ENCODE measurements at regions not wholly inside any gene's neighbourhood (a gene's known extent, or its start where the extent isn't known, plus 50 kb on each side); places are given as distances from the start of the nearest gene placed in this dataset.

DNA sequence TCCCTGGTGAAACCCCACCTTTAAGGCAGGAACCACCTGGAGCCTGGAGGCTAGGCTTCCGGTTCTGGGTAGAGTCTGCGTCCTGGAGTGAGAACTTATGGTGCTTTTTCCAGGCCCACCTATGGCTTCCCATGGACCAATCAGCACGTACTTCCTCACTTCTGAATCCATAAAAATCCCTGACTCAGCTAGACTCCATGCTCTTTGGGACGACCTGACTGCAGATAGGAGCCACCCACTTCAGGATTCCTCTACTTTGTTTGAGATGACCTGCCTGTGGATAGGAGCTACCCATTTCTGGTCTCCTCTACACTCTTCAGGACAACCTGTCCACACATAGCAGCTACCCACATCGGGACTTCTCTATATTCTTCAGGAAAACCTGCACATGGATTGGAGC lies 168.8 kb upstream of the IRX2 start:
- TF ChIP-seq, protein P1, sequence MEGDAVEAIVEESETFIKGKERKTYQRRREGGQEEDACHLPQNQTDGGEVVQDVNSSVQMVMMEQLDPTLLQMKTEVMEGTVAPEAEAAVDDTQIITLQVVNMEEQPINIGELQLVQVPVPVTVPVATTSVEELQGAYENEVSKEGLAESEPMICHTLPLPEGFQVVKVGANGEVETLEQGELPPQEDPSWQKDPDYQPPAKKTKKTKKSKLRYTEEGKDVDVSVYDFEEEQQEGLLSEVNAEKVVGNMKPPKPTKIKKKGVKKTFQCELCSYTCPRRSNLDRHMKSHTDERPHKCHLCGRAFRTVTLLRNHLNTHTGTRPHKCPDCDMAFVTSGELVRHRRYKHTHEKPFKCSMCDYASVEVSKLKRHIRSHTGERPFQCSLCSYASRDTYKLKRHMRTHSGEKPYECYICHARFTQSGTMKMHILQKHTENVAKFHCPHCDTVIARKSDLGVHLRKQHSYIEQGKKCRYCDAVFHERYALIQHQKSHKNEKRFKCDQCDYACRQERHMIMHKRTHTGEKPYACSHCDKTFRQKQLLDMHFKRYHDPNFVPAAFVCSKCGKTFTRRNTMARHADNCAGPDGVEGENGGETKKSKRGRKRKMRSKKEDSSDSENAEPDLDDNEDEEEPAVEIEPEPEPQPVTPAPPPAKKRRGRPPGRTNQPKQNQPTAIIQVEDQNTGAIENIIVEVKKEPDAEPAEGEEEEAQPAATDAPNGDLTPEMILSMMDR (conservative IDR thresholded peaks at IDR 0.05), result no peak
- TF ChIP-seq EZH2 (IDR thresholded peaks at IDR 0.05; ENCODE audit: low read depth), result no peak
